Stimulated activated CD4-positive, alpha-beta T cell treated with anti-CD3 and anti-CD28 coated beads, Interleukin-4, amount 100 ng/mL, for 4 hours (primary cell): ENCODE measurements at regions not wholly inside any gene's neighbourhood (a gene's known extent, or its start where the extent isn't known, plus 50 kb on each side); places are given as distances from the start of the nearest gene placed in this dataset.
"Not testable (repeated sequence)": the region's sequence is repeated elsewhere in the genome, so short reads cannot be mapped to it uniquely, and the experiment has no call there.

Experiments
- DNase-seq, 2 experiments: peaks; one replicate each; pipeline ENCODE4 v3.0.0-alpha.2; 2020

GRCh38 chr3:22615790-22616189 lies 587.3 kb upstream of the UBE2E2 start:
- DNase-seq = no peak

DNA sequence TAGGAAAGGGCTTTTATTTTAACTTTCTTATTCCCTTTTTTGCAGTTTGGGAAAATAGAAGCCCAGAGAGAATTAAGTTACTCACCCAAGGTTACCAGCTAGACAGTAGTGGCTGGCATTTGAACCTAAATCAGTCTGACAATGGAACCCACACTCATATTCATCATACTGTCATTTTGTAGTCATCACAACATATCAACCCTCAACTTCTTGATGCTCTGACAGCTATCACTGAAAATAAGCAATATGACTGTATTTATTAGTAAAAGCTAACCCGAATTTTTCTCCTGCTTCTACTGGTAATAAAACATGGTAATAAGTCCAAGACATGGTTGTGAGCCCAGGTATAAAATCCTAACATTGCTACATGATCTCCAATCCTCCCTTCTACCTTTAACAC lies 585.8 kb upstream of the UBE2E2 start:
- no peak for DNase-seq

DNA sequence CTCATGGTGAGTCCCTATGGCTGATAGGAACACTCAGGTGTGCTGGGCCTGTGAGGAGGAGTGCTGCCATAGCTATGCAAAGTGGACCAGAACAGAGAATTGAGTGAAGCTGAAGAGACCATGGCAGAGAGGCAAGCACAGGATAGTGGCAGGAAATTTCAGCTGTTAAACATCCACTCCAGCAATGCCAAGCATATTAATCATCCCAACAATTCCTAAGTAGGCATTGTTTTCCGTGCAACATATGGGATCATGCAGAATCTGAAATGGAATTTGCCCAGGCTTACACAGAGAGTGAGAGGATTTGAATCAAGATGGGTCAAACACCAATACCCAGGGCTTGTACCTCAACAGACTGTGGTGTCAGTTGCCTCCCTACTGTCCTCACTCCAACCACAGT lies 582.6 kb upstream of the UBE2E2 start:
- DNase-seq = no peak

GRCh38 chr3:22621205-22621809 lies 581.8 kb upstream of the UBE2E2 start:
- DNase-seq = no peak

DNA sequence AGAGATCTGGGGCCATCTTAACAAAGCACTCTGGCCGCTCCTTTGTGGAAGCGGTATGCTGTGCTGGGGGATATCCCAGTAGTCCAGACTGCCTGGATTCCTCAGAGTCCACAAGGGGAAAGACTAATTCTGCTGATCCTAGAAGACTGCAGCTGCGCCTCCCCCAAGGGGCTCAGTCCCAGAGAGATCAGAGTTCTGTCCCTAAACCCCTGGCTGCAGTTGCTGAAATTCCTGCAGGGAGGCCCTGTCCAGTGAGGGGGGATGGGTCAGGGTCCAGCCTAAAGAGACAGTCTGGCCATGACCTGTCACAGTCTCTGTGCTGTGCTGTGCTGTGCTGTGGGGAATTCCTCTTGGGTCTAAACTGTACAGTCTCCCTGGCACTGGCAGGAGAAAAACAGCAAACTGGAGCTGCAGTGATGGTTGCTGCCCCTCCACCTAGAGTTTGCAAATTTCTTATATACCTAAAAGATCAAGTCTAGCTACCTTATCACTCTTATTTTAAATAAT lies 575.1 kb upstream of the UBE2E2 start:
- no peak for DNase-seq

- DNase-seq = no peak
Observed at GRCh38 chr3:22632536-22632935, 570.6 kb upstream of the UBE2E2 start.

DNA sequence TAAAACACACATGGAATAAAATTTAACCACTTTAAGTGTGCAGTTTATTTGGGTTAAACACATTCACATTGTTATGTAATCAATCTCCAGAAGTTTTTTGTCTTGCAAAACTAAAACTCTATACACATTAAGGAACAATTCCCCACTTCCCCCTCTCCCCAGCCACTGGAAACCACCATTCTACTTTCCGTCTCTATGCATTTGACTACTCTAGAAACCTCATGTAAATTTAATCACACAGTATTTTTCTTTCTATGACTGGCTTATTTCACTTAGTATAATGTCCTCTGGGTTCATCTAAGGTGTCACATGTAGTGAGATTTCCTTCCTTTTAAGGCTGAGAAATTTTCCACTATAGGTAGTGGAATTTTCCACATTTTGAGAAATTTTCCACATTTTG lies 568.7 kb upstream of the UBE2E2 start:
- no peak for DNase-seq

DNA sequence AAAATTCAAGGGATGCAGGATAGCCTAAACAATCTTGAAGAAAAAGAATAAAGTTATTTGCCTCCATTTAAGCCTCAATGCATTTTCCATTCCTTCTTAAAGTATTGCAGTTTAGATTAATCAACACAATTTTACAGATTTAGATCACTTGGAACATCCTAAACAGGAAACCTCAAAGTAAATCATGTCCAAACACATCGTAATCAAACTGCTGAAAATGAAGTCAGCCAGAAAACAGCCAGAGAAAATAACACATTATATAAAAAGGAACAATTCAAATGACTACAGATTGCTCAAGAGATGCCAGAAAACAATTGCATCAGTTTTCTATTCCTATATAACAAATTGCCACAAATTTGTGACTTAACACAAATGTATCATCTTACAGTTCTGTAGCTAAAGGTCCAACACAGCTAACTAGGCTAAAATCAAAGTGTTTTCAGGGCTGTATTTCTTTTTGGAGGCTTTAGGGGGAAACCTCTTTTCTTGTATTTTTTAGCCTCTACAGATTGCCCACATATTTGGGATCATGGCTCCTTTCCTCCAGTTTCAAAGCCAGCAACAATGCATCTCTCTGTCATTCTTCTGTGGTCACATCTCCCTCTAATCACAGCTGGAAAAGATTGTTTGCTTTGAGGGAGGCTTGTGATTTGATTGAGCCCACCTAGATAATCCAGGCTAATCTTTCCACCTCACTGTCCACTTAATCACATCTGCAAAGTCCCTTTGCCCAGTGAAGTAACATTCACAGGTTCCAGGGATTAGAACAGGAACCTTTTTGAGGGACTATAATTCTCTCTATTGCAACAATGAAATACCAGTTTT lies 543.3 kb upstream of the UBE2E2 start:
- no peak for DNase-seq

DNA sequence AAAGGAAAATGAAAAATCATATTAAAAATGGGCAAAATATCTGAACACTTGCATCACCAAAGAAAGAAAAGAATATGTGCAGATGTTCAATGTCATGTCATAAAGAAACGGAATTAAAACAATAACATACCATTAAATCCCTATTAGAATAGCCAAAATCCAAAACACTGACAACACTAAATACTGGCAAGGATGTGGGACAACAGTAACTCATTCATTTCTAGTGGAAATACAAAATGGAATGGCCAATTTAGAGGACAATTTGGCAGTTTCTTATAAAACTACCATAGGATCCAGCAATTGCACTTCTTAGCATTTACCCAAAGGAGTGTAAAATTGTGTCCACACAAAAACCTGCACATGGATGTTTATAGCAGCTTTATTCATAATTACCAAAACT lies 542.5 kb upstream of the UBE2E2 start:
- DNase-seq = no peak

DNA sequence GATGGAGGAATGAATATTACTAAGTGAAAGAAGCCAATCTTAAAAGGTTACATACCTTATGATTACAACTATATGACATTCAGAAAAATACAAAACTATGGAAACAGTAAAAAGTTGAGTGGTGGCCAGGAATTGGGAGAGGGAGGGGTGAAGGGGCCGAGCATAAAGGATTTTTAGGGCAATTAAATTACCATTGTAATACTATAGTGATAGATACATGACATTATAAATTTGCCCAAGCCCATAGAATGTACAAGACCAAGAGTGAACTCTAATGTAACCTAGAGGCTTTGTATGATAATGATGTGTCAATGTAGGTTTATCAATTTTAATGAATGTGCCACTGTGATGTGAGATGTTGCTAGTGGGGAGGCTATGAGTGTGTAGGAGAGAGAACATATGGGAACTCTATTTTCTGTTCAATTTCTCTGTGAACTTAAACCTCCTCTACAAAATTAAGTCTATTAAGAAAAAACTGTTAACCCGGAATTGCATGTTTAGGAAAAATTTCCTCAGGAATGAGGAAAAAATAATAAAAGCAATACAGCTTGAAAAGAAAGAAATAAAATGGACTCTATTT lies 541.9 kb upstream of the UBE2E2 start:
- DNase-seq = no peak

GRCh38 chr3:22665528-22665927 lies 537.6 kb upstream of the UBE2E2 start:
- no peak for DNase-seq

DNA sequence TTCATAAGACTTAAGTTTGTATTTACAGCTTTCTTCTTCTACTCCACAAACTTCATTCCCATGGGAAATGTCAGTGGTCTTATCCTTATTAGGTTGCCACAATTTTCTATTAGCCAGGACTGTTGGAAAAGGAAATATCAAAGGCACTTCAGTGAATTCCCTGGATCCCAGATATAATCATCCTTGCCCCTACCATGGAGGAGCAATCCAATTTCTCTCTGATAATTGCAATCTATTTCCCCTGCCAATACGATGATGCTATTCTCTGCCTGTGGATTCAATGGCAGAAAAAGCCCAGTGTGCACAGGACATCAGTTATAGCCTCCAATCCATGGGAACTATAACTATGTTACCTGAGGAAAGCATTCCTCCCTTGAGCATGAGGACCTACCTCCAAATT lies 536.4 kb upstream of the UBE2E2 start:
- no peak for DNase-seq

DNA sequence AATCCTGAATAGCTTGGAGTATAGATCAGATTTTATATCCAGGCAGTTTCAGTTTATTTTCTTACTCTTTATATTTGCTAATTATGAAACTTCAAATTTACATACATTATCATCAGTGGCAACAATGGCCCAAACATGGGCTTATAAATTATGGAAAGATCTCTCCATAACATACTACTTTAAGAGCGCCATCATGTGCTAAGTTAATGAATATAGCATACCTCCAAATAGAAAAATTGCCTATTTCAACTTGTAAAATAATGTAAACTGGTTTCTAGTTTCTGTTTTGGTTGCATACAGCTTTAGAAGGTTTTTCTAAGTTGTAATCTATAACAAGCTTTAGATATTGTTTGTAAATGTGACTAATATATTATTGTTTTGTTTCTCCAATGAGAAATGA lies 531.3 kb upstream of the UBE2E2 start:
- no peak for DNase-seq

DNA sequence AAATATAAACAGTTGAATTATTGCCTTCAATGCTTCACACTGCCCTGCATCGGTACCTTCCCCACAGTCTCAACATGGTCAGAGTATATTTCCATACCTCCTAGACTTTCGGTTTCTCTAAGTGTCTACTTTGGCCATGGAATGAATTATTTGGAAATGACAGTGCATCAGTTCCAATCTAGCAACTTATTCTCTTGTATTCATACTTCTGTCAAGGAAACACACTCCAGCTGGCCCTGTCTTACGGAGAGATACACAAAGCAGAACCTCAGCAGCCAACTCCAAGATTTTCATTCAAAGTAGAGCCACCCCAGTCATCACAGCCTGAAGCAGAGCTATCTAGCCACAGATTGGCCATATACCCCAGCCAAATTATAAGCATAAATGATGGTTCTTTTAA lies 518.4 kb upstream of the UBE2E2 start:
- DNase-seq = no peak

GRCh38 chr3:22685597-22685996 lies 517.5 kb upstream of the UBE2E2 start:
- no peak for DNase-seq

DNA sequence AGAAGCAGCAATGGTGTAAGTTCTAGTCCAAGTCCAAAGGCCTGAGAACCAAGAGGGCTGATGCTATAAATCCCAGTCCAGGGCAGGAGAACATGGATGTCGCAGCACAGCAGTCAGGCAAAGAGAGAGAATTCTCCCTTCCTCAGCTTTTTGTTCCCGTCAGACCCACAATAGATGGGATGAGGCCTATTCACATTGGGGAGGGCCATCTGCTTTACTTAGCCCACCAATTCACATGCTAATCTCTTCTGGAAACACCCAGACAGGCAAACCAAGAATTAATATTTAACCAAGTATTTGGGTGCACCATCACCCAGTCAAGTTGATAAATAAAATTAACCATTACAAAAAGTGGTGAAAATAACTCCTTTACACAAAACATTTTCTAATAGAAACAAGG lies 511.7 kb upstream of the UBE2E2 start:
- no peak for DNase-seq

DNA sequence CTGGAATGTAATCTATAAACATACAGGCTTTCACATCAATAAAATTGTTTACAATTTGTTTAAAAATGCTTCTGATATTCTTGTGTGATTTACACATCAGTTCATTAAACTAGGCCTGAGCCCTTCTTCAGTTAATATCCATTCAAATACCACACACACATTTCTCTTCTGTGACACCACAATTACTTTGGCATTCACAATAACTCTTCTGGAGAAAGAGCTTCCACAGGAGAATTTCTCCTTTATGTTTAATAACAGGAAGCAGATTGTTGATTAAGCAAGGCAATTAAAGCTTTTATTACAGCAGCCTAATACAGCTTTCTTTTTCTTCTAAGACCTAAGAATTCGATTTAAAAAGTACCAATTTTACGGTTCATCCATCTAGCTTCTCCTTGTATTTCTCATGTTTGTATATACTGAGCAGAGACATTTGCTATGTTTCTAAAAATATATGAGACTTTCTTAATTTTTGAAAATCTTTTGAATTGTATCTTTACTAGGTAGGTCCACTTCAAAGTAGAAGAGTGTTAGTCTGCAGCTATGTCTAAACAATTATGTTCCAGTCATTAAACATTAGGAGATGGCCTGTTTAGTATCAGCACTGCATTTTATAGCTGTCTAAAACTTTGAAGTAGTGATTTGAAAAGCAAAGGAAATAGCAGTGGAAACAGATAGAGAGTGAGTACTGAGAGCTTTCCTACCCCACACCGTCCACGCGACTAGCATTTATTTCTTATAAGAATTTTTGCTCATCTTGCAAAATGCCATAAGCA lies 511.1 kb upstream of the UBE2E2 start:
- DNase-seq = no peak

- no peak for DNase-seq
Observed at GRCh38 chr3:22700876-22701275, 502.3 kb upstream of the UBE2E2 start.

DNA sequence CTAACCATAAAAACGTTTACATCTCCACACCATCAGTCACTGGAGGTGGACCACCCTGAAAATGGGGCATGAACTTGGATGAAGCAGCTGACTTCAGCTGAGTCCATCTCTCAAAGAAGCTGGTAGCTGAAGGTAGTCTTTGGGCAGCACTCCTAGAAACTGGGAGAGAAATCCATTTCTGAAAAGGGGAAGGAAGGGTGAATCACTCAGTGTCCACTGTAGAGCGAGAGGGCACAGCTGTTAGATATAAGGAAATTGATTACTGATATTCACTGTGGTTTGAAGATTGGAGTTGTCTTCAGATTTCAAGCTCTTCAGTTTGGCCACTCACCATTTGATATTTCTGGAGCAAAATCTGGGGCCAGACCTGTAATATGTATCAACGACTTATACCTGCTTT lies 499.0 kb upstream of the UBE2E2 start:
- no peak for DNase-seq

GRCh38 chr3:22704571-22705354 lies 498.4 kb upstream of the UBE2E2 start:
- DNase-seq = no peak

DNA sequence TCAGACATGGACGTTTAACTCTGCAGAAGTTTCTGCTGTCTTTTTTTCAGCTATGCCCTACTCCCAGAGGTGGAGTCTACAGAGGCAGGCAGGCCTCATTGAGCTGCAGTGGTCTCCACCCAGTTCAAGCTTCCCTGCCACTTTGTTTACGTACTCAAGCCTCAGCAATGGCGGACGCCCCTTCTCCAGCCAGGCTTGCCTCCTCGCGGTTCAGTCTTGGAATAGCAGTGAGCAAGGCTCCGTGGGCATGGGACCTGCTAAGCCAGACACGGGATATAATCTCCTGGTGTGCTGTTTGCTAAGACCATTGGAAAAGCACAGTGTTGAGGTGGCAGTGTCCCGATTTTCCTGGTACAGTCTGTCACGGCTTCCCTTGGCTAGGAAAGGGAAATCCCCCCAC lies 496.2 kb upstream of the UBE2E2 start:
- DNase-seq = not testable (repeated sequence)

DNA sequence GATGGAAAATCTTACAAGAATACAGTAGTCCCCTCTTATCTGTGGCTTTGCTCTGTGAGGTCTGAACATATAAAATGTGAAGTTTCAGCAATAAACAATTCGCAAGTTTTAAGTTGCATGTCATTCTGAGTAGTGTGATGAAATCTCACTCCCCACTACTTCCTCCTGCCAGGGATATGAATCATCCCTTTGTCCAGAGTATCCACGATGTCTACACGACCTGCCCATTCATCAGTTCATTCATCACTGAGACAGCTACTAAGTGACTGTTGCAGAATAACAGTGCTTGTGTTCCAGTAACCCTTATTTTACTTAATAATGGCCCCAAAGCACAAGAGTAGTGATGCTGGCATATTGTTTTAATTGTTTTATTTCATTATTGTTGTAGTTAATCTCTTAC lies 489.2 kb upstream of the UBE2E2 start:
- no peak for DNase-seq

GRCh38 chr3:22714749-22715148 lies 488.4 kb upstream of the UBE2E2 start:
- no peak for DNase-seq
